Heart left ventricle (tissue), 16 donors: ENCODE measurements at regions not wholly inside any gene's neighbourhood (a gene's known extent, or its start where the extent isn't known, plus 50 kb on each side); places are given as distances from the start of the nearest gene placed in this dataset.

Experiments used
- ATAC-seq, 4 donors: fragments of 200-7000 bp; cut with Tn5 transposase; one replicate each; pipeline ENCODE4 v1.9.1; 2020 to 2022; ENCODE audit warnings: moderate library complexity in 4 of 4, mild to moderate bottlenecking in 3 of 4, moderate number of reproducible peaks in 1 of 4
- DNase-seq, 5 donors: peaks; one replicate each; pipeline ENCODE4 v3.0.0-alpha.2; 2020
- H3K27ac ChIP-seq, 12 donors: fragments of 200-600 bp; sonication (generic) in 4 of 12; one replicate each; pipeline versions ENCODE4 v1.5.0 to v1.8.0; 2016 to 2022; ENCODE audit warnings: mild to moderate bottlenecking in 2 of 12
- H3K27me3 ChIP-seq, 9 donors: fragments of 200-600 bp; sonication (generic) in 2 of 9; one replicate each; pipeline versions ENCODE4 v1.5.1 to v1.8.0; 2016 to 2022; ENCODE audit warnings: mild to moderate bottlenecking in 3 of 9
- H3K36me3 ChIP-seq, 9 donors: fragments of 200-600 bp; sonication (generic) in 2 of 9; one replicate each; pipeline versions ENCODE4 v1.5.0 to v1.8.0; 2018 to 2022; ENCODE audit warnings: mild to moderate bottlenecking in 2 of 9
- H3K4me1 ChIP-seq, 12 donors: fragments of 200-600 bp; sonication (generic) in 4 of 12; one replicate each; pipeline versions ENCODE4 v1.5.0 to v1.8.0; 2016 to 2022; ENCODE audit warnings: mild to moderate bottlenecking in 3 of 12
- H3K4me3 ChIP-seq, 12 donors: fragments of 200-600 bp; sonication (generic) in 4 of 12; one replicate each; pipeline versions ENCODE4 v1.5.0 to v1.8.0; 2017 to 2022; ENCODE audit warnings: mild to moderate bottlenecking in 9 of 12, moderate library complexity in 4 of 12
- H3K9me3 ChIP-seq, 12 donors: fragments of 200-600 bp; sonication (generic) in 4 of 12; one replicate each; pipeline versions ENCODE4 v1.5.0 to v1.8.0; 2016 to 2022; ENCODE audit warnings: mild to moderate bottlenecking in 1 of 12
- CTCF ChIP-seq, 12 donors: fragments of 200-600 bp; sonication (generic) in 4 of 12; IDR thresholded peaks; one replicate each; pipeline versions ENCODE4 v1.5.0 to v1.8.0; 2018 to 2022; ENCODE audit warnings: antibody characterized with exemption in 12 of 12, mild to moderate bottlenecking in 5 of 12
- POLR2A ChIP-seq, 2 donors: fragments of 450-650 bp; IDR thresholded peaks; one replicate each; pipeline ENCODE4 v1.6.1; 2017; ENCODE audit warnings: antibody characterized with exemption in 2 of 2, mild to moderate bottlenecking in 2 of 2, moderate library complexity in 2 of 2
- WGBS, 4 donors: extraction: QIAGEN DNeasy Blood & Tissue Kit in 2 of 4; methylation state at CpG; one replicate each; pipeline versions ENCODE4 v1.1.5 to v1.1.7; 2013 to 2018; 5-methylcytosine and 5-hydroxymethylcytosine counted together
- intact Hi-C, 10 donors: fragments of 100-400 bp; cut with DNase I; formaldehyde crosslinking; loops; one replicate each; pipeline versions ENCODE4 v1.11.1 to v1.14.2; 2022
- donor health status: ischemic (EF 13 %, LVEDD 7.1; RV severe dilation, severe dysfunction).
- donor health status: healthy with polysubstance abuse.
- donor health status: DM: no; HTN: yes; CAD: no.
- donor health status: DM: no; HTN: no; CAD: no.
- donor health status: ischemic (EF 25% LVEDD 6.9; RV normal size, moderate dysfunction).
- donor health status: ischemic (EF 25% LVEDD 5.7; RV mildly dilated, moderate dysfunction).
- donor health status: healthy.
- donor health status: DM: yes; HTN: yes; CAD: no.
- donor health status: ischemic (EF 35%, LVEDD 5.7; RV mildly dilated, moderate dysfunction).
- donor health status: nonischemic (EF 11% LVEDD 7.7; RV severe dilation, severe dysfunction).
- donor health status: DM: yes; HTN: yes; CAD: no.
- donor health status: PGD.
- donor health status: ischemic (EF 29% LVEDD 5.4; RV normal size, mild dysfunction).
- donor health status: nonischemic (EF 23%, LVEDD 6.1; RV moderate dilation, normal function).

GRCh38 chr10:44733501-44734488 lies 177.3 kb upstream of the TMEM72 start:
- H3K27ac ChIP-seq = no peak overlapping the region
- intact Hi-C loops = loop anchor here in 1 of 10 donors (10.0 kb wide), 1 partner anchor 121 kb away; no protein-coding TSS in a partner anchor
- DNase-seq = no peak
- H3K4me3 ChIP-seq = no peak overlapping the region
- H3K4me1 ChIP-seq = no peaks in the 10 kb centered on the region
- H3K27me3 ChIP-seq = no peaks in the 10 kb centered on the region
- H3K36me3 ChIP-seq = no peaks in the 10 kb centered on the region
- TF ChIP-seq POLR2A (IDR thresholded peaks at IDR 0.05) = no peak
- TF ChIP-seq CTCF (IDR thresholded peaks at IDR 0.05) = peak in 2 of 12 donors; percentile 17 to 23
- peaks cover 0 to 16% (median 0%) of the 10 kb centered on the region in 12 donors for H3K9me3 ChIP-seq
- no peak for ATAC-seq
- WGBS, 4 donors = 80 to 83% (median 82%) methylated on average over 5 of the region's 5 CpGs

GRCh38 chr10:44742248-44742647 lies 168.9 kb upstream of the TMEM72 start:
- ATAC-seq = no peak
- Histone ChIP-seq H3K36me3 (no peaks in the 10 kb centered on the region), H3K4me1 (no peaks in the 10 kb centered on the region), H3K27ac (no peak overlapping the region), H3K4me3 (no peak overlapping the region), H3K27me3 (no peaks in the 10 kb centered on the region), H3K9me3 (no peaks in the 10 kb centered on the region)
- TF ChIP-seq CTCF (IDR thresholded peaks at IDR 0.05) (no peak), POLR2A (IDR thresholded peaks at IDR 0.05) (no peak)
- intact Hi-C loops = no loop called here
- DNase-seq = no peak
- WGBS, 4 donors = 62 to 79% (median 72%) methylated on average over 4 of the region's 4 CpGs

GRCh38 chr10:44743535-44743934 lies 167.6 kb upstream of the TMEM72 start:
- Histone ChIP-seq H3K4me1 (no peaks in the 10 kb centered on the region), H3K27me3 (no peaks in the 10 kb centered on the region), H3K36me3 (no peaks in the 10 kb centered on the region), H3K27ac (no peak overlapping the region), H3K9me3 (peaks cover 0 to 9% (median 0%) of the 10 kb centered on the region in 12 donors), H3K4me3 (no peak overlapping the region)
- TF ChIP-seq POLR2A (IDR thresholded peaks at IDR 0.05) = no peak
- TF ChIP-seq CTCF (IDR thresholded peaks at IDR 0.05) = no peak
- intact Hi-C loops = no loop called here
- DNase-seq (no peak), ATAC-seq (no peak)
- 81 to 92% (median 90%) methylated on average over 1 of the region's 1 CpG for WGBS, 4 donors

- 49 to 60% (median 57%) methylated on average over 2 of the region's 2 CpGs for WGBS, 4 donors
- no peaks in the 10 kb centered on the region for H3K4me1 ChIP-seq
- H3K27ac ChIP-seq = no peak overlapping the region
- H3K4me3 ChIP-seq = no peak overlapping the region
- H3K27me3 ChIP-seq = no peaks in the 10 kb centered on the region
- intact Hi-C loops = no loop called here
- TF ChIP-seq CTCF (IDR thresholded peaks at IDR 0.05) = no peak
- no peak for TF ChIP-seq POLR2A (IDR thresholded peaks at IDR 0.05)
- H3K9me3 ChIP-seq = peaks cover 0 to 11% (median 0%) of the 10 kb centered on the region in 12 donors
- no peaks in the 10 kb centered on the region for H3K36me3 ChIP-seq
- DNase-seq = no peak
- ATAC-seq = no peak
These were observed 165.2 kb upstream of the TMEM72 start for GRCh38 chr10:44745920-44746319.
